ENCODE measurements at regions not wholly inside any gene's neighbourhood (a gene's known extent, or its start where the extent isn't known, plus 50 kb on each side); places are given as distances from the start of the nearest gene placed in this dataset.

GRCh38 chr2:18242716-18243115 lies 317.7 kb downstream of the RDH14 start:
- Histone ChIP-seq H3K4me3 (ENCODE audit: low read depth, low read length) (no peak overlapping the region), H3K36me3 (ENCODE audit: control insufficient read depth, insufficient read depth, low read length) (no peaks in the 10 kb centered on the region), H3K27me3 (ENCODE audit: control insufficient read depth, insufficient read depth, low read length) (no peaks in the 10 kb centered on the region)
- POLR2A ChIA-PET = no interaction called here
- TF ChIP-seq CTCF (IDR thresholded peaks at IDR 0.05; ENCODE audit: insufficient read depth, low read depth, low read length) = no peak
- CTCF ChIA-PET = no interaction called here
- no peak for DNase-seq (ENCODE audit: low read depth)

GRCh38 chr2:18238209-18238608 lies 322.2 kb downstream of the RDH14 start:
- no peaks in the 10 kb centered on the region for H3K27me3 ChIP-seq (ENCODE audit: control insufficient read depth, insufficient read depth, low read length)
- ChIA-PET POLR2A (no interaction called here), CTCF (no interaction called here)
- no peaks in the 10 kb centered on the region for H3K36me3 ChIP-seq (ENCODE audit: control insufficient read depth, insufficient read depth, low read length)
- no peak for TF ChIP-seq CTCF (IDR thresholded peaks at IDR 0.05; ENCODE audit: insufficient read depth, low read depth, low read length)
- no peak for DNase-seq (ENCODE audit: low read depth)
- no peak overlapping the region for H3K4me3 ChIP-seq (ENCODE audit: low read depth, low read length)

DNA sequence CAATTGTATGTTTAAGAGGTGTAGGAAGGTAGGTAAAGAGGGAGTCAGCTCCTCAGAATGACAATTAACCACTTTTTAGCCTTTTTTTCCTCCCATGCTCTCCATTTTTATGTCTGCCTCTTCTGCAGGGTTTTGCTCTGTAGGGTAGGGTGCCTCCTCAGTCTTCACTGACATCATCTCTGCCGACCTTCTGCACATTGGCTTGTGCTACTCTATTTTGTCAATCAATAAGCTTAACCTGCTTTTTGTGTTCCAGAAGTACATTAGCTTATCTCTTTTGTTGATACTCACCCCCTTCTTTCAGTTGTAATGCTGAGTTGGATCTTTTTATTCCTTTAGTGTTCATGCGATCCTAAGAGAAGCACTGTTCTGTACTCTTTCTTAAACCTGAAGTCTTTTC lies 323.2 kb downstream of the RDH14 start:
- POLR2A ChIA-PET = no interaction called here
- H3K27me3 ChIP-seq (ENCODE audit: control insufficient read depth, insufficient read depth, low read length) = no peaks in the 10 kb centered on the region
- H3K4me3 ChIP-seq (ENCODE audit: low read depth, low read length) = no peak overlapping the region
- CTCF ChIA-PET = no interaction called here
- no peak for DNase-seq (ENCODE audit: low read depth)
- TF ChIP-seq CTCF (IDR thresholded peaks at IDR 0.05; ENCODE audit: insufficient read depth, low read depth, low read length) = no peak
- H3K36me3 ChIP-seq (ENCODE audit: control insufficient read depth, insufficient read depth, low read length) = no peaks in the 10 kb centered on the region

- H3K4me3 ChIP-seq (ENCODE audit: low read depth, low read length) = no peak overlapping the region
- no peak for DNase-seq (ENCODE audit: low read depth)
- no peaks in the 10 kb centered on the region for H3K27me3 ChIP-seq (ENCODE audit: control insufficient read depth, insufficient read depth, low read length)
- CTCF ChIA-PET = no interaction called here
- no peaks in the 10 kb centered on the region for H3K36me3 ChIP-seq (ENCODE audit: control insufficient read depth, insufficient read depth, low read length)
- POLR2A ChIA-PET = no interaction called here
- TF ChIP-seq CTCF (IDR thresholded peaks at IDR 0.05; ENCODE audit: insufficient read depth, low read depth, low read length) = no peak
Measured at GRCh38 chr2:18232731-18233438, 327.6 kb downstream of the RDH14 start.

GRCh38 chr2:18230668-18231067 lies 329.8 kb downstream of the RDH14 start:
- no peak for TF ChIP-seq CTCF (IDR thresholded peaks at IDR 0.05; ENCODE audit: insufficient read depth, low read depth, low read length)
- Histone ChIP-seq H3K27me3 (ENCODE audit: control insufficient read depth, insufficient read depth, low read length) (no peaks in the 10 kb centered on the region), H3K36me3 (ENCODE audit: control insufficient read depth, insufficient read depth, low read length) (no peaks in the 10 kb centered on the region), H3K4me3 (ENCODE audit: low read depth, low read length) (no peak overlapping the region)
- POLR2A ChIA-PET = no interaction called here
- CTCF ChIA-PET = no interaction called here
- no peak for DNase-seq (ENCODE audit: low read depth)

All from BJ (cell line).